WTC11 (cell line): ENCODE measurements at regions not wholly inside any gene's neighbourhood (a gene's known extent, or its start where the extent isn't known, plus 50 kb on each side); places are given as distances from the start of the nearest gene placed in this dataset.

Source experiments
- ELF4 ChIP-seq: sonication (generic); formaldehyde crosslinking; IDR thresholded peaks from 2 replicates; pipeline ENCODE4 v1.8.1; 2022; ENCODE audit warnings: low read depth, mild to moderate bottlenecking, moderate library complexity, missing genetic modification reagents
- TF ChIP-seq, protein P1 (sequence below): sonication (generic); formaldehyde crosslinking; IDR thresholded peaks from 2 replicates; pipeline ENCODE4 v1.8.1; 2023; ENCODE audit warnings: mild to moderate bottlenecking, missing genetic modification reagents
- TF ChIP-seq, protein P2 (sequence below): fragments of 200-600 bp; IDR thresholded peaks from 2 replicates; pipeline ENCODE4 v1.8.0; 2022; ENCODE audit warnings: antibody characterized with exemption
- TF ChIP-seq, protein P3 (sequence below): sonication (generic); formaldehyde crosslinking; IDR thresholded peaks from 2 replicates; pipeline ENCODE4 v1.8.1; 2022; ENCODE audit warnings: mild to moderate bottlenecking, missing genetic modification reagents, moderate library complexity, borderline replicate concordance
- TF ChIP-seq, protein P4 (sequence below): sonication (generic); formaldehyde crosslinking; IDR thresholded peaks from 2 replicates; pipeline ENCODE4 v1.8.0; 2022; ENCODE audit warnings: mild to moderate bottlenecking, missing genetic modification reagents
- TF ChIP-seq, protein P5 (sequence below): sonication (generic); formaldehyde crosslinking; IDR thresholded peaks from 2 replicates; pipeline ENCODE4 v1.8.1; 2023; ENCODE audit warnings: mild to moderate bottlenecking, missing genetic modification reagents, moderate library complexity

DNA sequence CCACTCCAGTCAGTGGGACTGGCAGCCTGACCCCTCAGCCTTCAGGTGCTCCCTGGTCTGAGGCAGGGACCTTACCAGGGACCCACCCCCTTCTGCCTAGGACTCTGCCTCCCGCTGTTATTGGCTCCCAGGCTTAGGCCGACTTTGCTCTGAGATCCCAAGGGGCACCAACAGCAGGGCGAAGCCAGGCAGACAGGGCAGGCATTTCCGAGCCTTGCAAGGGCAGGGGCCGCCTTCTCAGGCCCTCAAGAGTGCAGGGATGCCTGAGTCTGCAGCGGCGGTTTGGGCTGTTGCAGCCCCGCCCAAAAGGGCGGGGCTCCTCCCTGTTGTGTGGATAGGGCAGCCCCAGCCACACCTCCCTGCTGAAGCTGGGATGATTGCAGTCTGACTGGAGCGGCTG is 644.6 kb downstream of the PRR16 start:
- TF ChIP-seq, protein P1, sequence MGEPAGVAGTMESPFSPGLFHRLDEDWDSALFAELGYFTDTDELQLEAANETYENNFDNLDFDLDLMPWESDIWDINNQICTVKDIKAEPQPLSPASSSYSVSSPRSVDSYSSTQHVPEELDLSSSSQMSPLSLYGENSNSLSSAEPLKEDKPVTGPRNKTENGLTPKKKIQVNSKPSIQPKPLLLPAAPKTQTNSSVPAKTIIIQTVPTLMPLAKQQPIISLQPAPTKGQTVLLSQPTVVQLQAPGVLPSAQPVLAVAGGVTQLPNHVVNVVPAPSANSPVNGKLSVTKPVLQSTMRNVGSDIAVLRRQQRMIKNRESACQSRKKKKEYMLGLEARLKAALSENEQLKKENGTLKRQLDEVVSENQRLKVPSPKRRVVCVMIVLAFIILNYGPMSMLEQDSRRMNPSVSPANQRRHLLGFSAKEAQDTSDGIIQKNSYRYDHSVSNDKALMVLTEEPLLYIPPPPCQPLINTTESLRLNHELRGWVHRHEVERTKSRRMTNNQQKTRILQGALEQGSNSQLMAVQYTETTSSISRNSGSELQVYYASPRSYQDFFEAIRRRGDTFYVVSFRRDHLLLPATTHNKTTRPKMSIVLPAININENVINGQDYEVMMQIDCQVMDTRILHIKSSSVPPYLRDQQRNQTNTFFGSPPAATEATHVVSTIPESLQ (CRISPR knock-in tag), result no peak
- TF ChIP-seq ELF4 (CRISPR knock-in tag), result no peak
- TF ChIP-seq, protein P2, sequence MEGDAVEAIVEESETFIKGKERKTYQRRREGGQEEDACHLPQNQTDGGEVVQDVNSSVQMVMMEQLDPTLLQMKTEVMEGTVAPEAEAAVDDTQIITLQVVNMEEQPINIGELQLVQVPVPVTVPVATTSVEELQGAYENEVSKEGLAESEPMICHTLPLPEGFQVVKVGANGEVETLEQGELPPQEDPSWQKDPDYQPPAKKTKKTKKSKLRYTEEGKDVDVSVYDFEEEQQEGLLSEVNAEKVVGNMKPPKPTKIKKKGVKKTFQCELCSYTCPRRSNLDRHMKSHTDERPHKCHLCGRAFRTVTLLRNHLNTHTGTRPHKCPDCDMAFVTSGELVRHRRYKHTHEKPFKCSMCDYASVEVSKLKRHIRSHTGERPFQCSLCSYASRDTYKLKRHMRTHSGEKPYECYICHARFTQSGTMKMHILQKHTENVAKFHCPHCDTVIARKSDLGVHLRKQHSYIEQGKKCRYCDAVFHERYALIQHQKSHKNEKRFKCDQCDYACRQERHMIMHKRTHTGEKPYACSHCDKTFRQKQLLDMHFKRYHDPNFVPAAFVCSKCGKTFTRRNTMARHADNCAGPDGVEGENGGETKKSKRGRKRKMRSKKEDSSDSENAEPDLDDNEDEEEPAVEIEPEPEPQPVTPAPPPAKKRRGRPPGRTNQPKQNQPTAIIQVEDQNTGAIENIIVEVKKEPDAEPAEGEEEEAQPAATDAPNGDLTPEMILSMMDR, result no peak
- TF ChIP-seq, protein P3, sequence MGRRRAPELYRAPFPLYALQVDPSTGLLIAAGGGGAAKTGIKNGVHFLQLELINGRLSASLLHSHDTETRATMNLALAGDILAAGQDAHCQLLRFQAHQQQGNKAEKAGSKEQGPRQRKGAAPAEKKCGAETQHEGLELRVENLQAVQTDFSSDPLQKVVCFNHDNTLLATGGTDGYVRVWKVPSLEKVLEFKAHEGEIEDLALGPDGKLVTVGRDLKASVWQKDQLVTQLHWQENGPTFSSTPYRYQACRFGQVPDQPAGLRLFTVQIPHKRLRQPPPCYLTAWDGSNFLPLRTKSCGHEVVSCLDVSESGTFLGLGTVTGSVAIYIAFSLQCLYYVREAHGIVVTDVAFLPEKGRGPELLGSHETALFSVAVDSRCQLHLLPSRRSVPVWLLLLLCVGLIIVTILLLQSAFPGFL (CRISPR knock-in tag), result no peak
- TF ChIP-seq, protein P4, sequence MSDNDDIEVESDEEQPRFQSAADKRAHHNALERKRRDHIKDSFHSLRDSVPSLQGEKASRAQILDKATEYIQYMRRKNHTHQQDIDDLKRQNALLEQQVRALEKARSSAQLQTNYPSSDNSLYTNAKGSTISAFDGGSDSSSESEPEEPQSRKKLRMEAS (CRISPR knock-in tag), result no peak
- TF ChIP-seq, protein P5, sequence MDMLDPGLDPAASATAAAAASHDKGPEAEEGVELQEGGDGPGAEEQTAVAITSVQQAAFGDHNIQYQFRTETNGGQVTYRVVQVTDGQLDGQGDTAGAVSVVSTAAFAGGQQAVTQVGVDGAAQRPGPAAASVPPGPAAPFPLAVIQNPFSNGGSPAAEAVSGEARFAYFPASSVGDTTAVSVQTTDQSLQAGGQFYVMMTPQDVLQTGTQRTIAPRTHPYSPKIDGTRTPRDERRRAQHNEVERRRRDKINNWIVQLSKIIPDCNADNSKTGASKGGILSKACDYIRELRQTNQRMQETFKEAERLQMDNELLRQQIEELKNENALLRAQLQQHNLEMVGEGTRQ, result no peak
